ENCODE measurements at regions not wholly inside any gene's neighbourhood (a gene's known extent, or its start where the extent isn't known, plus 50 kb on each side); places are given as distances from the start of the nearest gene placed in this dataset.
"Not testable (repeated sequence)": the region's sequence is repeated elsewhere in the genome, so short reads cannot be mapped to it uniquely, and the experiment has no call there.

DNA sequence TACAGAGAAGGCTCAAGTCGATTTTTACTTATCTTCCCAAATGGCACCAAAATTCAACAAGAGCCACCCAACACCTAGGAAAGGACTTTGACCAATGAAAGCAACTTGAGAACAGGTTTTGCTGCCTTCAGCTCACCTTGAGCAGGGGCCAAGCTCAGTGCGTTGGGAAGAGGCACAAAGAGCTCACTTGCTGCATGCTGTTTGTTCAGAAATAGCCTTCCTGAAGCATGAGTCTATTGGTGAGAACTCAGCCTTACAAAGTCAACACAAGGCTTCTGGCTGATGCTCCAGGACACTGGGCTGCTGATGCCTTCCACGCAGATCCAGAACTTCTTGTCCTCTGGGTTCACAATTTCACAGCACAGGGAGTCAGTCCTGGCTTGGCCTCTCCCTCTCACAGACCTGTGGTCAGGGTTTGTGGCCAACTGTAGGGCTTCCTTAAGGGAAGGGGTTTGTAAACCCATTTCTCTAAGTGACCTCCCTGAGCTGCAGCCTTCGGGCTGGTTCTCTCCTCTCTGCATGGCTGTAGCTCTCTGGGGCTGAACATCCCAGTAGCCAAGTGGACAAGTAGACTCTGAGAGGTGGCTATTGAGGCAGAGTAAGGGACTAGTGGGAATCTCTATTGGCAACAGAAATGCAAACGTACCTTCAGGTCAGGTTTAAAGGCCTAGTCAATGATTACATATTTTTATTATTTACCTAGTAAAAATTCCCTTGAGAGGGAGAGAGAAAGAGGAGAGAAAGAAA is 124.7 kb upstream of the GATA6 start:
- no peak for DNase-seq

GRCh38 chr18:22045221-22045918 is 124.0 kb upstream of the GATA6 start:
- DNase-seq = no peak

DNA sequence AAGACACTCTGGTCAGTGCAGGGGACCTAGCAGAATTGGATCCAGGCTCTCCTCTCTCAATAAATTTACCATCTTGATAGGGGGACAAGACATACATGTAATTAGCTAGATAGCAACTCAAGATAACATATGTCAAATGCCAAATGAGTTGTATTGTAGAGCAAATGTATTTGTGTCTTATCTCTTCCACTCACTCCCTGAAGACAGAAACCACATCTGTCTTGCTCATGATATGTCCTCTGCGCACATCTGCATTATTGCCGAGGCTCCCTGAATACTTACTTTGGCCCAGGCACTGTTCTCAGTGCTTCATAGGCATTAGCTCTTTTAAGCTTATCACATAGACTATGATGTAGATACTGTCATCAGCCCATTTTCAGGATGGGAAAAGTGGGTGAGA is 122.9 kb upstream of the GATA6 start:
- no peak for DNase-seq

DNA sequence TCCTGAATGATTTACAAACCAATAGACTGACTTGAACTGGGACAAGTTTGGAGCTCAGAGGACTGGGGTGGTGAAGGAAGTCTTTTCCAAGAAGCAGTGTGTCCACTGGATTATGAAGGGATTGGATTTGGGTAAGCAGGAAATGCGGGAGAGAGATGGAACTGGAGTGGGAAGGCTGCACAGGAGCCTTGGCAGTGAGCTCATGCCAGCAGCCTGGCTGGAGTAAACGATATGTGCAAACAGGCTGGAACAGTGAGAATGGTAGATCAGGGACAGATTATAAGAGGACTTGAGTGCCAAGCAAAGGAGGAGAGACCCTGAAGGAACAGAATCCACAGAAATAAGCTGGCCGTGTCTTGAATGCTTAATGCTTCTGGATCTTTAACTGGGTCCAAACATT is 121.9 kb upstream of the GATA6 start:
- no peak for DNase-seq

- no peak for DNase-seq
Measured at GRCh38 chr18:22048221-22048620, 121.2 kb upstream of the GATA6 start.

DNA sequence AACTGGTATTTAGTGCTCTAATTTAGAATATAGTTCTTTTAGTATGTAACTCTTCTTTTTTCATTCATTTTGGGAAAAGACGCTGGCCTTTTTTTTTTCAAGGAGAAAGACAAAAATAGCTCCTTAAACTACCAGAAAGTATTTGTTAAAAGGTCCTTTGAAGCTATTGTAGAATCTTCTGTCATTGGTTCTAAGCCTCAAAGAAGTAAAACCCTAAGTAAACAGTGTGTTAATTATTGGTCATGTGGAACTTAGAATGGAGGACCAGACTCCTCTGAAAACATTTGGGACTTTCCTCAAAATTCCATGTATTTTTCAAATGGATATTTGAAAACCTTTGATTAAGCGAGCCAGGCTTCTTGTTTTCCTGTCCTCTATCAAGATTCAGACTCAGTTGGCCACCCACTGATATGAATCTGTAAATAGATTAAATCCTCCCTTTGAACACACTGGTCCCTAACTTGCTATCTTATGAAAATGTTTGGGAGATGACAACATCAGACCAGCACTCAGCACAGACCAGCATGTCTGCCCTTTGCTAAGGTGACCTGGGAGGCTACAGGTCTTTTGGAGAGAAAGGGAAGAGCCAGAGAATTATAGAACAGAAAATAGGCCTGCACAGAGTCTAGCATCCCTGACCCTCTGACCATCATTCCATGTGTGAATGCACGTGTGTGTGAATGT is 120.3 kb upstream of the GATA6 start:
- DNase-seq = no peak

DNA sequence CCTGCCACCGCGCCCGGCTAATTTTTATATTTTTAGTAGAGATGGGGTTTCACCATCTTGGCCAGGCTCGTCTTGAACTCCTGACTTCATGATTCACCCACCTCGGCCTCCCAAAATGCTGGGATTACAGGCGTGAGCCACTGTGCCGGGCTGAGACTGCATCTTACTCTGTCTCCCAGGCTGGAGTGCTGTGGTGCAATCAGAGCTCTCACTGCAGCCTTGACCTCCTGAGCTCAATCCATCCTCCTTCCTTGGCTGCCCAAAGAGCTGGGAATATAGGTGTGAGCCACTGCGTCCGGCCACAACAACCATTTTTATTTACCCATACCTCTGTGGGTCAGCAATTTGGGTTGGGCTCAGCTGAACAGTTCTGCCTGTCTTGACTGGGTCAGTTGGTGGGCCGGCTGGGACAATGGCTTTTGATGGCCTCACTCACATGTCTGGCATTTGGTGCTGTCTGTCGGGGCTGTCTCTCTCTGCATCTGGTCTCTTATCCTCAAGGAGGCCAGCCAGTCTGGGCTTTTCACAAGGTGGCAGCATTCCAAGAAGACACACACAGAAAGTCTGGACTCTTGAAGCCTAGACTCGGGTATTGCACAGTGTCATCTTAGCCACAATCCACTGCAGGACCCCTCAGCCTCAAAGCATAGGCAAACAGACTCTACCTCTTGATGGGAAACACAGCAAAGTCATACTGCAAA is 116.8 kb upstream of the GATA6 start:
- no peak for DNase-seq

DNA sequence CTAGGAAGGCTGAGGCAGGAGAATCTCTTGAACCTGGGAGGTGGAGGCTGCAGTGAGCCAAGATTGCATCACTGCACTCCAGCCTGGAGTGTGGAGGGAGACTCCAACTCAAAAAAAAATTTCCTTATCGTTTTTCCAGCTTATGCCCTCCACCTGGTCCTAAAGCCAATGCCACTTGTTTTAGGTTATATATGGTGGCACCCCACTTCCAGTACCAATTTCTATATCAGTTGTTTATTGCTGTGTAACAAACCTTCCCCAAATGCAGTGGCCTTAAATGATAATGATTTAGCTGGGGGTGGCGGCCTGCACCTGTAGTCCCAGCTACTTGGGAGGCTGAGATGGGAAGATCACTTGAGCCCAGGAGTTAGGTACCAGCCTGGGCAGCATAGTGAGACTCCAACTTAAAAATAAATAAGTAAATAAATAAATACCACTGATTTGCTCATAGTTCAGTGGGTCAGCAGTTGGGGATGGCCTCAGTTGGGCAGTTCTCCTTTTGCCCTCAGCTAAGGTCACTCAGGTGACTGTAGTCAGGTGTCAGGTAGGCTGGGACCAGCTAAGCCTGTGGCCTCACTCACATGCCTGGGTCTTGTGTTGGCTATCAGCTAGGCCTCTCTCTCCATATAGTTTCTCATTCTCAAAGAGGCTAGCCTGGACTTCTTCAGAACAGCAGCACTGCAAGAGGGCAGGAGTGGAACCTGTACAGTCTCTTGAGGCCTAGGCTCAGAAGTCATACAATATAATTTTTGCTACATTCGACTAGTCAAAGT is 113.7 kb upstream of the GATA6 start:
- no peak for DNase-seq

- no peak for DNase-seq
Measured at GRCh38 chr18:22056950-22057349, 112.4 kb upstream of the GATA6 start.

DNA sequence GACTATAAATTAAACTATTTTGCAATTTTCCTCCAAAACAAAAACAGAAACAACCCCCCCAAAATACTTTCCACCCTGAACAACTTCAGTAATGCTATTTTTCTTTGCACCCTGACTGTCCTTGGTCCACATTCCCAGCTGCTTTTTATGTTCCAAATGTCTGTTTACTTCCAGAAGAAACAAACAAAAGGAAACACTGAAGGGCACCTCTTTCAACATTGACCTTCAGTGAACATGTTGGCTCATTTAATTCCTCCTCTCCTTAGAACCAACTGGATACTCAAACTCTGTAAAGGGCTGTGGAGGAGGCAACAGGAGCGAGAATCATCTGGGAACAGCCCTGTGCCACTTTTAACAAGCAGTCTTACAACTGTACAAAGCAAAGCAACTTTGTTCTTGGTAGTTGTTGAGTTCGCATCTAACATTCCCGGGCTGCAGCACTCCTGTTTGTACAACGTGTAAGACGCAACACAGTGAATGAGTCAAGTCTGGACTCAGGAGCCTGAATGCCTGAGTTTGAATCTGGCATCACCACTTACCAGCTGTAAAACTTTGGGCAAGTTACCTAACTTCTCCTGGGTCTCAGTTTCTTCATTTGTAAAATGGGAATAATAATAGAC is 111.4 kb upstream of the GATA6 start:
- DNase-seq = no peak

DNA sequence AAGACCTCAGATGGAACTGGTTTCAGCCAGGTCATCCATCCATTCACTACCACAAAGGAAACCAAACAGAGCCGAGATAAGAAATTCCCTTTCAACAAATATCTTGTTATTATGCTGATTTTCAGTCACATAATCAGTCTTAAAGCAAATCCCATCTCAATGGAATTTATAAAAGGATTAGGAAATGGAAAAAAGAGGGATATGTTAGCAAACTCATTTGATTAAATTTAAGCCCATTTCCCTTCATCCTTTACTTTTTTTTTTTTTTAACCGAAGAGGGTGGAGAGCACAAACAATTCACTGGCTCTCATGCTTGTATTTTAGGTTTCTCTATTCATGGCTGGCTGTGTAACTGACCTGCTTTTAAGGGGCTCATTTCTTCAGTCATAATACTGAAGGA is 109.0 kb upstream of the GATA6 start:
- DNase-seq = no peak

DNA sequence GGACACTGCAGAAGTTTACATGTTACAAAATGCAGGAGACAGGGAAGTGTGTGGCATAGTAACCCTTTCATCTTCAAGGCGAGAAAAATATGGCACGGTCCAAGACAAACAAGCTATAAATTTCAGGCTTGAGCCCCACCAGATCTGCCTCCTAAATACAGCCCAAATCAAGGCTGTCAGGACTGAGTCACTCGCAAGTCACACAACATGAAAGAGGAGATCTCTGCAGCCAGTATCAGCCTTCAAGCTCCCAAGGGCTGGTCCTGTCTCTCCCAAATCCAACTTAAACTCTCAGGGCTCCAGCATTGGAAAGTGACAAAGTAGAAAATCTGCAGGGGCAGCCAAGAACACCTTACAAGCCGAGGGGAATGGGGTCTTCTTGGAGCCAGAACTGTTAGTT is 106.3 kb upstream of the GATA6 start:
- no peak for DNase-seq

DNA sequence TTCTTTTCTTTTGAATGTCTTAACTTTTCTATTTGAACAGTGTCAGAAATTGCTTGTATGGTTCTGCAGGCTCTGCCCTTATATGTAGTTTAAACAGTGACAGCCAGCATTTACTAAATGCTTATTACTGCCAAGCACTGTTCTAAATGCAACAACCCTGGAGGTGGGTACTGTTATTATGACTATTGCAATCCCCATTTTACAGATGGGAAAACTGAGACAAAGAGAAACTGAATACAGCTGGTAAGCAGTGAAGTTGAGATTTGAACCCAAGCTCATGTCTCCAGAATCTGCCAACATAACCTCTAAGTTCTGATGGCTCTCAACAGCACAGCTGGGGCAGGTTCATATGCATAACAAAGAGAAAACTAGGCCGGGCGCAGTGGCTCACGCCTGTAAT is 105.7 kb upstream of the GATA6 start:
- no peak for DNase-seq

DNA sequence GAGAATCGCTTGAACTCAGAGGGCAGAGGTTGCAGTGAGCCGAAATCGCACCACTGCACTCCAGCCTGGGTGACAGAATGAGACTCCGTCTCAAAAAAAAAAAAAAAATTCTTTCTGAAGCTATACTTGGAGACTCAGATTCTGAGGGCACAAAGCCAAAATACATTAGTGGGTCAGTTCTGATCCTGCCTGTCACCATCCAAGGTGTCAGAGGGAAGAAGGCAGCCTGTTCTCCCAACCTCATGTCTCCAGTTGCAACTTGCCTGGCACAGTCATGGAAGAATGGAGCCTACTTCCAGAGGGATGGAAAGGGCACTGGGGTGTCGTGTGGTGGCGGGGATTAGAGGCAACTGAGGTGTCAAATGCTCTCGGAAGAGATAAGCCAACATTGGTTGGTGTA is 104.8 kb upstream of the GATA6 start:
- DNase-seq = no peak

DNA sequence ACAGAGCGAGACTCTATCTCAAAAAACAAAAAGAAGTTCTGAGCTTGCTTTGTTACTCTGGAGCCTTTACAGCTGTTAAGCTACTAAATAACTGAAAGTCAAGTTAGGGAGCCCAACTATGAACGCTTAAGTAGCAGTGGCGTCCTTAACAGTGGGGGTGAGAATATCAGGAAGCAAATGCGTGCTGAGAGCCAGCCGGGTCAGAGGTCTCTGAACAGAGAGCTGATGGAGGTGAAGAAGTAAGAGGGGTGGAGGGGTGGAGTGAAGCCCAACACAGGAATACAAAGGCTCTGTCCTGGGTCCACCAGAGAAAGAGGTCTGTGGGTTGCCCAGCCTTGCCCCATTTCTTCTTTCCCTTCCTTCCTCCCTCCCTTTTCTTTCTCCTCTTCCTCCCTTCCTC is 104.1 kb upstream of the GATA6 start:
- no peak for DNase-seq

DNA sequence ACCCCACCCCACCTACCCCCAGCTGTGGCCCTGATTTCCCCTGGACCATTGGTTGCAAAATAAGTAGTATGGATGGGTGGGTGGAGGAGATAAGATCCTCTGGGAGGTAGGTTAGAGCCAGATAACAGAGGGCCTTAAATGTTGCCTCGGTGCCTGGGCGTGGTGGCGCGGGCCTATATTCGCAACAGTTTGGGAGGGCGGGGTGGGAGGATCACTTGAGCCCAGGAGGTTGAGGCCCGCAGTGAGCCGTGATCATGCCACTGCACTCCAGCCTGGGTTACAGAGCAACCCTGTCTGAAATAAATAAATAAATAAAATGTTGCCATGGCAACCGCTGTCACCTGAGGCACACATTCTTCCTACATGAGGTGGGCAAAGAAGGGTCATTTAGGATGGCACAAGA is 103.3 kb upstream of the GATA6 start:
- no peak for DNase-seq

DNA sequence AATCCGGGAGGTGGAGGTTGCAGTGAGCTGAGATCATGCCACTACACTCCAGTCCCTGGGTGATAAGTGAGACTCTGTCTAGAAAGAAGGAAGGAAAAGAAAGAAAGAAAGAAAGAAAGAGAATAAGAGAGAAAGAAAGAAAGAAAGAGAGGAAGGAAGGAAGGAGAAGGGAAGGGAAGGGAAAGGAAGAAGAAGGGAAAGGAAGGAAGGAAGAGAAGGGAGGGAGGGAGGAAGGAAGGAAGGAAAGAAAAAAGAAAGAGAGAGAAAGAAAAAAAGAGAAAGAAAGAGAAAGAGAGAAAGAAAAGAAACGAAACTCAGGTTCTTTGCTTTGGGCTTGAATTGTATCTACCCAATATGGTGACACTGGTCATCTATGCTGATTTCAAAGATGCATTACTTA is 102.3 kb upstream of the GATA6 start:
- DNase-seq = no peak

- DNase-seq = no peak
Measured at GRCh38 chr18:22067682-22068081, 101.7 kb upstream of the GATA6 start.

GRCh38 chr18:22068784-22069183 is 100.6 kb upstream of the GATA6 start:
- DNase-seq = not testable (repeated sequence)

DNA sequence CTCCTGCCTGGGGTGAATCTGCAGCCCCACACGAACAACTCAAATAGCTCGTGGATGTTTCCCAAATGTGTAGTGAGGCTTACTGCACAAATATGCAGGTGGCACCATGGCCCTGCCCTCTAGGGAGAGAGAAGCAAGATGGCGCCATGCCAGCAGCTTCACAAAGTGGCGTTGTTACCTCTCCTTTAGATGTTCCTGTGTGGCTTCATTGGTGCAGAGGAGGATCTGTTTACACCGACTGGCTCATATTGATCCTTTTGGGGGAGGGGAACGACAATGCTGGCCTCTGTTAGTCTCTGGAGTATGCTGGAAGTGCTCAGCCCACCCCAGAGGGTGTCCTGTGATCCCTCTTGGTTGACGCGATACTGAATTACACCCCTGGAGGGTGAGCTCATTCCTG is 99.5 kb upstream of the GATA6 start:
- no peak for DNase-seq

- no peak for DNase-seq
Measured at GRCh38 chr18:22073411-22073810, 96.0 kb upstream of the GATA6 start.

All from inflammatory macrophage treated with lipopolysaccharide for 1 hour (primary cell).